HAP-1 (cell line): ENCODE measurements at regions not wholly inside any gene's neighbourhood (a gene's known extent, or its start where the extent isn't known, plus 50 kb on each side); places are given as distances from the start of the nearest gene placed in this dataset.
"Not testable (repeated sequence)": the region's sequence is repeated elsewhere in the genome, so short reads cannot be mapped to it uniquely, and the experiment has no call there.

ENCODE experiments used
- DNase-seq, 2 experiments: peaks; one replicate each; pipeline ENCODE4 v3.0.0-alpha.2; 2016 to 2020; ENCODE audit warnings: low spot score in 2 of 2
- H3K27me3 ChIP-seq: fragments of 250-450 bp; sonication (Bioruptor Pico); 2 replicates; pipeline ENCODE4 v1.5.1; 2020; ENCODE audit warnings: low read depth, mild to moderate bottlenecking, moderate library complexity
- H3K36me3 ChIP-seq: fragments of 250-450 bp; sonication (Bioruptor Pico); replicated peaks from 2 replicates; pipeline ENCODE4 v1.5.1; 2020; ENCODE audit warnings: mild to moderate bottlenecking
- H3K4me1 ChIP-seq: fragments of 250-450 bp; sonication (Bioruptor Pico); 2 replicates; pipeline ENCODE4 v1.5.1; 2020; ENCODE audit warnings: mild to moderate bottlenecking
- H3K4me3 ChIP-seq: fragments of 250-450 bp; sonication (Bioruptor Pico); 2 replicates; pipeline ENCODE4 v1.5.1; 2020; ENCODE audit warnings: mild to moderate bottlenecking, moderate library complexity
- H3K9me3 ChIP-seq: fragments of 250-450 bp; sonication (Bioruptor Pico); 2 replicates; pipeline ENCODE4 v1.5.1; 2020; ENCODE audit warnings: mild to moderate bottlenecking, moderate library complexity
- in situ Hi-C: fragments of 300-500 bp; cut with MboI; formaldehyde crosslinking; loops from 3 replicates; pipeline ENCODE4 v1.14.3; 2020; ENCODE audit warnings: low sequenced_read_pairs, inconsistent platforms, mixed read lengths

DNA sequence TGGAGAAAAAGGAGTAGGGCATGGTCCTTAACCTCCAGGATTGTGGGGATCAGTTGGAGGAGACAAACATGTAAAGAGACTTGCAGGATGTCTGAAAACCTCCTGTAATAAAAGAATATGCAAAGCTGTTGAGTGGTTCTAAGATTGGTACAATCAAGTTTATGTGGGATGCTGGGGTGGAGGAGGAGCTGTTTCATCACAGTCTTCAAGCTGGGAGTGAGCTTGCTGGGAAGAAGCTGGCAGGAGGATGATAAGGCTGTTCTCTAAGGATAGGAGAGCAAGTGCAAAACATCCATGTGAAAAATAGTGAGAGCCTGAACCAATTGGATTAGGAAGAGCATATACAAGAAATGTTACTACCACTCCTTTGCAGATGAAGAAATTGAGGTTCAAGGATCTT, 161.9 kb upstream of the CRIM1 start:
- DNase-seq, result no peak
- no peaks in the 10 kb centered on the region for H3K4me1 ChIP-seq
- no peak overlapping the region for H3K4me3 ChIP-seq
- no peaks in the 10 kb centered on the region for H3K36me3 ChIP-seq
- no peaks in the 10 kb centered on the region for H3K27me3 ChIP-seq
- in situ Hi-C loops, result no loop called here
- H3K9me3 ChIP-seq, result no peaks in the 10 kb centered on the region

DNA sequence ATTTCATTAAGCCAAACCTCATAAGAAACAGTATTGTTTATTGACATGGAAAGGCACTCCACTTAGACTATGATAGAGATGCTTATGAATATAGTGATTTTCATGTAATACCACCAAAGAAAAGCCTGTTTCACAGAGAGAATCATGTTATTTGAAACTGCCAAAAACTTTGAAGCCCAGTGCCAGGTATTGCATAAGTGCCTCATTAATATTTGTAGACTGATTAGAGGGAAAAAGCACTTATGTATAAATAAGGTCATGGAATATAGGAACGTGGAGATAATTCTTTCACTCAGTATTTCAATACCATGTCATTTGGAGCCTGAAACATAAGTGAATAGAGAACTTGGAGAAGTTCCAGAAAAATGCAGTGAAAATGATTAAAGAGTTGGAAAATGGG, 162.6 kb upstream of the CRIM1 start:
- no peaks in the 10 kb centered on the region for H3K9me3 ChIP-seq
- in situ Hi-C loops, result no loop called here
- H3K4me1 ChIP-seq, result no peaks in the 10 kb centered on the region
- no peak for DNase-seq
- H3K36me3 ChIP-seq, result no peaks in the 10 kb centered on the region
- H3K27me3 ChIP-seq, result 0 out of 2 replicates have a peak, but pooled peaks cover 2% of the 10 kb centered on the region
- H3K4me3 ChIP-seq, result no peak overlapping the region

DNA sequence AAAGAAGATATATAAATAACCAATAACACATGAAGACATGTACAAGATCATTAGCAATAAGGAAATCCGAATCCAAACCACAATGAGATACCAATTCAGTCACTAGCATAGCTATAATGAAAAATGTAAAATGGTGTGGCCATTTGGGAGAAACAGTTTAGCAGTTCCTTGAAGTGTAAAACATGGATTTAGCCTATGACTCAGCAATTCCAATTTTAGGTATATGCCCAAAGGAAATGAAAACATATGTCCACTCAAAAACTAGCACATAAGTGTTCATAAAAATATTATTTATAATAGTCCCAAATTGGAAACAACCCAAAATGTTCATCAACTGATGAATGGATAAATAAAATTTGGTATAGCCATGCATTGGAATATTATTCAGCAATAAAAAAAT, 165.5 kb upstream of the CRIM1 start:
- in situ Hi-C loops, result no loop called here

DNA sequence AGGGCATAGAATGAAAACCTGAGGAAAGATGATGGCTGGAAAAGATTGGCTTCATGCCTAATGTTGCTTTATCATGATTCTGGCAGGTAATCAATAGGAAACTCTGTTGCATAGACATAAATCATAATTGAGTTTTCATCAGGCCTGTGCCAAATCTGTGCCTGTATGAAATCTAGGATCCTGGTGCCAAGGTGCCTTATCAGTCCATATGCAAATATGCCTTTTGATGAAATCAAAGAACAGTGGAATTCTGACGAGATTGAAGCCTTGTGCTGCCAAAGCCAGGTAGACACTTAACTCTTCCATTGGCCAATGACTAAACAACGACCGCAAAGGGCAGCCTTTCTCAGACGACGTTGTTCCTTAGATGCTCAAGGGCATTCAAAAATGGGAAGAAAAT, 170.0 kb upstream of the CRIM1 start:
- H3K27me3 ChIP-seq, result 0 out of 2 replicates have a peak, but pooled peaks cover 2% of the 10 kb centered on the region
- H3K4me3 ChIP-seq, result no peak overlapping the region
- H3K9me3 ChIP-seq, result no peaks in the 10 kb centered on the region
- no peaks in the 10 kb centered on the region for H3K4me1 ChIP-seq
- H3K36me3 ChIP-seq, result no peaks in the 10 kb centered on the region
- DNase-seq, result no peak
- in situ Hi-C loops, result no loop called here

More for the DNA sequence above, 165.5 kb upstream of the CRIM1 start:
- Histone ChIP-seq H3K4me3 (no peak overlapping the region), H3K27me3 (0 out of 2 replicates have a peak, but pooled peaks cover 2% of the 10 kb centered on the region), H3K9me3 (no peaks in the 10 kb centered on the region), H3K36me3 (no peaks in the 10 kb centered on the region), H3K4me1 (no peaks in the 10 kb centered on the region)
- no peak for DNase-seq

DNA sequence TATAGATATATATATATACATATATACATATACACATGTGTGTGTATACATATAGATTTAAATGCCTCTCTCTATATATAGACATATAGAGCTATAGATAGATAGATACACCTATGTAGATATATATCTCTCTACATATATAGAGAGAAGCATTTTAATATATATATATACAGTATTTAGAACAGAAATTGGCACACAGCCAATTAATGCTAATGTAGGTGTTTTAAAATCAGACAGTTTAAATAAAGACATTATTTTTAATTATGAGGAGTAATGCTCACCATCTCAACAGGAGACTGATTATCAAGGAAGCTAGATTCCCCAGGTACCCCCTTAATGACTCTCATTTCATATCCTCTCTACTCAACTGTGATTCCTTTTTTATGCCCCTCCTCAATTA, 170.7 kb upstream of the CRIM1 start:
- no peaks in the 10 kb centered on the region for H3K36me3 ChIP-seq
- no peak overlapping the region for H3K4me3 ChIP-seq
- DNase-seq, result no peak
- H3K4me1 ChIP-seq, result no peaks in the 10 kb centered on the region
- in situ Hi-C loops, result no loop called here
- no peaks in the 10 kb centered on the region for H3K9me3 ChIP-seq
- H3K27me3 ChIP-seq, result 0 out of 2 replicates have a peak, but pooled peaks cover 2% of the 10 kb centered on the region

DNA sequence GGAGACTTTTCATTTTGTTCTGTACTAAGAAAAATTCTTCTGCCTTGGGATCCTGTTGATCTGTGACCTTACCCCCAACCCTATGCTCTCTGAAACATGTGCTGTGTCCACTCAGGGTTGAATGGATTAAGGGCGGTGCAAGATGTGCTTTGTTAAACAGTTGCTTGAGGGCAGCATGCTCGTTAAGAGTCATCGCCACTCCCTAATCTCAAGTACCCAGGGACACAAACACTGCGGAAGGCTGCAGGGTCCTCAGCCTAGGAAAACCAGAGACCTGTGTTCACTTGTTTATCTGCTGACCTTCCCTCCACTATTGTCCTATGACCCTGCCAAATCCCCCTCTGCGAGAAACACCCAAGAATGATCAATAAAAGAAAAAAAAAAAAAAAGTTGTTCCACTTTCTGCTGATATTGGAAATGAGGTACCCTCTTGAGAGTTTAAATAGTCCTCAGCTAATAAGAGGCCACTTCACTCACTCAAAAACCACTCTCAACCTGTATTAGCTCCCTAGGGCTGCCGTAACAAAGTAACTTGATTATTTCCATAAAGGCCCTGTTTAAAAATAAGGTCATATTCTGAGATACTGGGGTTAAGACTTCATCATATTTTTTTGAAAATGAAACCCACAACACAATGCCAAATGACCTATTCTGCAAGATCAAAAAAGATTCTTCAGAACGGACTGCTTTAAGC, 174.6 kb upstream of the CRIM1 start:
- H3K9me3 ChIP-seq, H3K27me3 ChIP-seq, H3K36me3 ChIP-seq, DNase-seq, in situ Hi-C loops, H3K4me3 ChIP-seq, H3K4me1 ChIP-seq: not testable (repeated sequence)

DNA sequence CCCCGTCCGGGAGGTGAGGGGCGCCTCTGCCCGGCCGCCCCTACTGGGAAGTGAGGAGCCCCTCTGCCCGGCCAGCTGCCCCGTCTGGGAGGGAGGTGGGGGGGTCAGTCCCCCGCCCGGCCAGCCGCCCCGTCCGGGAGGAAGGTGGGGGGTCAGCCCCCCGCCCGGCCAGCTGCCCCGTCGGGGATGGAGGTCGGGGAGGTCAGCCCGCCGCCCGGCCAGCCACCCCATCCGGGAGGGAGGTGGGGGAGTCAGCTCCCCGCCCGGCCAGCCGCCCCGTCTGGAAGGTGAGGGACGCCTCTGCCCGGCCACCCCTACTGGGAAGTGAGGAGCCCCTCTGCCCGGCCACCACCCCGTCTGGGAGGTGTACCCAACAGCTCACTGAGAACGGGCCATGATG, 175.3 kb upstream of the CRIM1 start:
- H3K4me3 ChIP-seq, H3K9me3 ChIP-seq, DNase-seq, in situ Hi-C loops, H3K27me3 ChIP-seq, H3K4me1 ChIP-seq, H3K36me3 ChIP-seq: not testable (repeated sequence)

DNA sequence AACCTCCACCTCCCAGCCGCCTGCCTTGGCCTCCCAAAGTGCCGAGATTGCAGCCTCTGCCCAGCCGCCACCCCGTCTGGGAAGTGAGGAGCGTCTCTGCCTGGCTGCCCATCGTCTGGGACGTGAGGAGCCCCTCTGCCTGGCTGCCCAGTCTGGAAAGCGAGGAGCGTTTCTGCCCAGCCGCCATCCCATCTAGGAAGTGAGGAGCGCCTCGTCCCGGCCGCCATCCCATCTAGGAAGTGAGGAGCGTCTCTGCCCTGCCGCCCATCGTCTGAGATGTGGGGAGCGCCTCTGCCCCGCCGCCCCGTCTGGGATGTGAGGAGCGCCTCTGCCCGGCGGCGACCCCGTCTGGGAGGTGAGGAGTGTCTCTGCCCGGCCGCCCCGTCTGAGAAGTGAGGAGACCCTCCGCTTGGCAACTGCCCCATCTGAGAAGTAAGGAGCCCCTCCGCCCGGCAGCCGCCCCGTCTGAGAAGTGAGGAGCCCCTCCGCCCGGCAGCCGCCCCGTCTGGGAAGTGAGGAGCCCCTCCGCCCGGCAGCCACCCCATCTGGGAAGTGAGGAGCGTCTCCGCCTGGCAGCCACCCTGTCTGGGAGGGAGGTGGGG, 175.8 kb upstream of the CRIM1 start:
- DNase-seq, H3K36me3 ChIP-seq, H3K27me3 ChIP-seq, H3K9me3 ChIP-seq, H3K4me3 ChIP-seq, in situ Hi-C loops, H3K4me1 ChIP-seq: not testable (repeated sequence)

DNA sequence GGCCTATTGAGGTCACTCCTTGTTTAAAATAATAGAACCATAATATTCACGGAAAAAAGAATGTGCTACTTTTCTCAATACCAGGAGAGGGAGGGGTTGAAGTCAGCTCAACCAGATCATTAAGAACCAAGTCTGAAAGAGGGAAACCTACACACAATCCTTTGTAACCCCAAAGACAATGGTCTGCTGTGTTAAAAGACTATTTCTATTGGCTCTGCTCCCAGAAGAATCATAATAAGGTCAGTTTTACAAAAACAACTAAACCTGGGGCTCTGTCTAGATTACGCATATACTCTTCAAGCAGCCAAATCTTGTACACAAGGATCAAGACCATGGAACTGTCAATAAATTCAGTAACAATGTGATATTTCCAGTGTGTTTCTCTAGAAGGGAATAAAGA, 177.2 kb upstream of the CRIM1 start:
- H3K4me3 ChIP-seq, result no peak overlapping the region
- no peaks in the 10 kb centered on the region for H3K27me3 ChIP-seq
- H3K4me1 ChIP-seq, result no peaks in the 10 kb centered on the region
- DNase-seq, result no peak
- H3K9me3 ChIP-seq, result no peaks in the 10 kb centered on the region
- H3K36me3 ChIP-seq, result no peaks in the 10 kb centered on the region
- in situ Hi-C loops, result no loop called here

DNA sequence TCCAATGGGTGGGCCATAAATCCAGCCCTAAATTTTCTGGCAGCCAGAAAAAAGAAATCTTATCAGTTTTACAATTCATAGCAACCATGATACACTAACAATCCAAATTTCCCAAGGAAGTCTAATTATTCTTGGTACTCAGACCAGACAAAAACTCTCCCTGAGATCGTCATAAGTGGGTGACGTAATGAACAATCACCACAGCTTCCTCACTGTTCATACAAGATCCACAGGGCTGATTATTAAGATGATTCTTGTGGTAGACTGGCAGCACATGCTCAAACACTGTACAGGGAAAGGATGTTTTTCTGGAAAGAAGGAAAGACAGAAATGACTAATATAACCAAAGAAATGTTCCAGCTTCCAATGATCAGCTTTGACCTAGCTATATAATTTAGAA, 178.3 kb upstream of the CRIM1 start:
- H3K27me3 ChIP-seq, result no peaks in the 10 kb centered on the region
- H3K9me3 ChIP-seq, result no peaks in the 10 kb centered on the region
- no peak overlapping the region for H3K4me3 ChIP-seq
- H3K36me3 ChIP-seq, result no peaks in the 10 kb centered on the region
- in situ Hi-C loops, result no loop called here
- H3K4me1 ChIP-seq, result no peaks in the 10 kb centered on the region
- no peak for DNase-seq

DNA sequence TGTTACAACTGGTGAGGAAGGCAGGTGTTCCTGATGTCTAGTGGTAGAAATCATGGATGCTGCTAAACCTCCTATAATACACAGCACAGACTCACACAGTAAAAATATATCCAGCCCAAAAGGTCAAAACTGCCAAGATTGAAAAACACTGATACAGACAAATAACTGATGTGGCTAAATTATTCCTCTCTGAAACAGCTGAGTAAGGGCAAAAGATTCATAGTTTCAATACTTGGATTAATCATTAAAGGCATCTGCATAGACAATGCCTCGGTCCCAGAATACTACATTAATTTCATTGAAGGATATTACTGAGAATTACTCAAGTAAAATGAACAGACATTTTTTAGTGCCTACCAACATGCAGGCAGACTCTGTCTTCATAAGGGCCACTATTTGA, 180.7 kb upstream of the CRIM1 start:
- H3K4me3 ChIP-seq, result no peak overlapping the region
- DNase-seq, result no peak
- no peaks in the 10 kb centered on the region for H3K27me3 ChIP-seq
- in situ Hi-C loops, result no loop called here
- H3K9me3 ChIP-seq, result no peaks in the 10 kb centered on the region
- no peaks in the 10 kb centered on the region for H3K36me3 ChIP-seq
- H3K4me1 ChIP-seq, result no peaks in the 10 kb centered on the region

DNA sequence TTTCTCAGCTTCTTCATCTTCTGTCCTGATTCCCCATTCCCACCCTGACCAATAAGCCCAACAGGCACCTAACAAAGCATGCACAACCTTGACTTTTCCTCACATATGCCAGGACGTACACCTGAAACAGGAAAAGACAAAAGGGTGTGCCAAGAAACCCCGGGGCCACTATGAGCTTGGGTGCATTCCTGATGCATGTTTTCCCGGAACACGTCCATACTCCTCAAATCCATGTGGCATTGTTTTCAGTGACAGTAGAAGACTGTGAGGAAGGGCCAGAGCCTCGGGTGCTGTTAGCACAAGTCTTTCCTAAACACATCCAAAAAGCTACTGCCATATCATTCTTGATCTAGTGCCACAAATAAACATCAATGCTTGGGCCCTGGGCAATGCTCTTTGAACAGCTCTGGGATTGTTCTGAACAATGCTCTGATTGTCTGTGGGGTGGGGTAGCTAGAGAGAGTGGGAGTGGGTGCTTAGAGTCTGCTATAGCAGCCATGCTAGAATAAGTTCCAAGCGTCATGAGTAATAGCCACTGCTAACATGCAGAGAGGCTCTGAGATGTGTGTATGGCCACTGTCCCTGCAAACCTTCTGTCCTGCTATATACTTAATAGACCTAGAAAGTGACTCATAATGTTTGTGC, 181.7 kb upstream of the CRIM1 start:
- Histone ChIP-seq H3K36me3 (no peaks in the 10 kb centered on the region), H3K4me3 (no peak overlapping the region), H3K27me3 (no peaks in the 10 kb centered on the region), H3K9me3 (no peaks in the 10 kb centered on the region), H3K4me1 (no peaks in the 10 kb centered on the region)
- in situ Hi-C loops, result no loop called here
- DNase-seq, result no peak

DNA sequence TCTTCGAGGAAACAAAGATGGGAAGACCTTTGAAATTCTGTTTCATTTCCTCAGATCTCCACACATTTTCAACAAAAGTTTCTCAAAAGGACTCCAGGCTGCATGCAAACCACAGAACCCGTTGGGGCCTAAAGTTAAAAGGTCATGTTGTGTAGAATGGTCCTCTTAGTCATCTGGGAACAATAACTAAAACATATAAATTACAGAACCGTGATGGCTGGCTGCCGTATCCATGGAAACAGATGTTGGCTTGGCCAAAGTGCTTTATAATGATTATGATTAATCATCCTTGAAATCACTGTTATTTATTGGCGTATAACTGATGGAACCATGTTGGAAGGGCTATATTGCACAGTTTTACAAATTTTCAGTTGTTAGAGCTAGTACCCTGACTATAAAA, 182.8 kb upstream of the CRIM1 start:
- in situ Hi-C loops, result no loop called here
- Histone ChIP-seq H3K4me3 (no peak overlapping the region), H3K9me3 (no peaks in the 10 kb centered on the region), H3K4me1 (no peaks in the 10 kb centered on the region), H3K36me3 (no peaks in the 10 kb centered on the region), H3K27me3 (no peaks in the 10 kb centered on the region)
- DNase-seq, result no peak

DNA sequence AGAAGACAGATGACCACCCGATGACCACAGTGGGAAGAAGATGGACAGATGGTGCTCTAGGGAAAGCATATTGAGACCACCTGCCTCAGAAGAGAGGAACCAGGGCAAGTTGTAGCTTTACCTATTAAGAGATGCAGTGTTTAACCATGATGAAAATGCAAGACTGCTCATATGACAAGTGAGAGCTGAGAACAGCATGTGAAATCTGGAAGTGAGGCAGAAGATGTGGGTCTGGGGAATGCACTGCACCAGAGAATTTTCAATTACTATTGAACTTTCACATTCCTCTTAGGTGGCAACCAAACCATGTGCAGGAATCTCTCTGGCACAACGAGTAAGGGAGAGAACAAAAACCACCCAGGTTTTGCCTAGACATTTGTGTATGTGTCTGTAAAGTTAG, 184.8 kb upstream of the CRIM1 start:
- in situ Hi-C loops, result no loop called here
- no peak for DNase-seq
- Histone ChIP-seq H3K4me1 (no peaks in the 10 kb centered on the region), H3K9me3 (no peaks in the 10 kb centered on the region), H3K4me3 (no peak overlapping the region), H3K36me3 (no peaks in the 10 kb centered on the region), H3K27me3 (no peaks in the 10 kb centered on the region)
